Activated CD4-positive, alpha-beta memory T cell treated with anti-CD3 and anti-CD28 coated beads, Interleukin-2, amount 10 ng/mL, durations not matched to agents 7 days and 5 days (primary cell): ENCODE measurements at regions not wholly inside any gene's neighbourhood (a gene's known extent, or its start where the extent isn't known, plus 50 kb on each side); places are given as distances from the start of the nearest gene placed in this dataset.

Experiments used
- CTCF ChIA-PET: fragments of 350-600 bp; sonication (Branson Sonifier 250); formaldehyde crosslinking; loops from one replicate; lab custom pipeline; 2021; ENCODE audit warnings: antibody characterized with exemption, inconsistent platforms; lab: Charles Lee
- POLR2A ChIA-PET: fragments of 350-600 bp; sonication (Branson Sonifier 250); formaldehyde crosslinking; loops from one replicate; lab custom pipeline; 2021; ENCODE audit warnings: antibody characterized with exemption; lab: Charles Lee
- DNase-seq: peaks from one replicate; pipeline ENCODE4 v3.0.0-alpha.2; 2020
- H3K27ac Mint-ChIP-seq: one replicate; pipeline ENCODE4 v1.8.0; 2021; ENCODE audit warnings: mild to moderate bottlenecking, mixed read lengths
- H3K27me3 Mint-ChIP-seq: one replicate; pipeline ENCODE4 v1.8.0; 2021; ENCODE audit warnings: mixed read lengths
- H3K36me3 Mint-ChIP-seq: one replicate; pipeline ENCODE4 v1.8.0; 2021; ENCODE audit warnings: low read depth, mixed read lengths
- H3K4me1 Mint-ChIP-seq: one replicate; pipeline ENCODE4 v1.8.0; 2021; ENCODE audit warnings: mixed read lengths
- H3K4me3 Mint-ChIP-seq: one replicate; pipeline ENCODE4 v1.8.0; 2021; ENCODE audit warnings: mild to moderate bottlenecking, mixed read lengths
- H3K9me3 Mint-ChIP-seq: one replicate; pipeline ENCODE4 v1.8.0; 2021; ENCODE audit warnings: mixed read lengths

DNA sequence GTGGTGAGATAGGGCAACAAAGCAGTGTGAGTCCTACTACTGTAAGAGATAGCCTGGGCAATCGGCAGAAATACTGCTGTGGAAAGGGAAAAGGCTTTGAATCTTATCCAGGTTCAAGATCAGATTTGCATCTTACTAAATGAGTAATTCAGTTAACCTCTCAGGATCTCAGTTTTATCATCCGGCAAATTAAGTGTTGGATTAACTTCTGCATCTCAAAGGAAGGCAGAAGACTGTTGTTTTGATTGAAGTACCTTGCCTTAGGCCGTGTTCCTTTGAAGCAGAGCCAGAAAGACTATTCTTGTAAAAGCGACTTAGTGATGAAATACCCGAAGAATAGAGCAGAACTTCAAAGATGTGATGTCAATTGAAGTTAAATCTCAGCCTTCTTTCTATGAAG is 612.9 kb upstream of the USP24 start:
- no peak for DNase-seq
- Mint-ChIP-seq H3K9me3 (no peaks in the 10 kb centered on the region), H3K36me3 (no peaks in the 10 kb centered on the region), H3K27me3 (no peaks in the 10 kb centered on the region), H3K4me3 (no peak overlapping the region), H3K4me1 (no peaks in the 10 kb centered on the region), H3K27ac (no peak overlapping the region)
- ChIA-PET CTCF (no interaction called here), POLR2A (no interaction called here)

DNA sequence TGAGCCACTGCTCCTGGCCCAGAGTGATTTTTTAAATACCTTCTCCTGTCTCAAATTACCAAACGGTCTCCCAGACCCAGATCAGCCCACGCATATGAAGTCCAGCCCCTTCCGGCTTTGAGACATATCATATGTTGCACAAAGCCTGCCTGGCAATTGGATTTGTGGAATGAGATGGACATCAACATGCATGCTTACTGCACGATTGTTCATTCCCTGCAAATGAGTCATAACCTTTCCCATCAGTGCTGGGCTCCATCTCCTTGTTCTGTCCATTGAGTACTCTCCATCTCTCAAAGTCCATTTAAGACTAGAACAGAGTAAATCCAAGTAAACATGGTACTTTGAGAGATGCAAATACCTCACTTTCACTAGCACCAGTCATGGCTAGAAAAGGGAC is 612.2 kb upstream of the USP24 start:
- CTCF ChIA-PET, result no interaction called here

DNA sequence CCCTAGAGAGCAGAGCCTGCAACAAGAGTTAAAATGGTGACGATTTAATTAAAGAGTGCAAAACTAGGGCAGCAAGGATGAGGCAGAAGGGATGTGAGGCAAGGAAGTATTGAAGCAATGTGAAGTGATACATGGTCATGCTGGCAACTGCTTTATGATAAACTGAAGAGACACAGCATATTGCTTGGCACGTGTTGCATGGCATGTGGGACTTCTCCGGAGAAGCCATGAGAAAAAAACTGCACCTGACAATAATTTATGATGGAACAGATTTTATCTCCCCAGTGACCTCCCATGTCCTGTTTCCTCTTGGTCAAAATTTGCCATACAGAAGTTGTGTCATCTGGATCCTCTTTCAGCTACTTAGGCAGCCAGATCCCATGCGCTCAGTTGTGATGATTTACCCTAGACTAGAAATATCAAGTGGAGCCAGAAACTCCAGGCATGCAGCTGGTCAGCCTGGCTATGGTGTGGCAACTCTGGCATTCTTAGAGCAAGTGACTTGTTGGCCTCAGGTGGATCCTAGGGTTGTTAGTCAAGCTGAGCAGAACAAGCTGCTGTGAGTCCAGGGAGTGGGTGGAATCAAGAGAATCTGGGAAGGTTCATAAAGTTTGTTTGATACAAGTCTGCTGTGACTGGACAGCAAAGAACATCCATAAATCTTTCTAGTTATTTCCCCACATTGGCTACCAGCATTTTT is 611.4 kb upstream of the USP24 start:
- Mint-ChIP-seq H3K27me3 (no peaks in the 10 kb centered on the region), H3K4me1 (no peaks in the 10 kb centered on the region), H3K36me3 (no peaks in the 10 kb centered on the region), H3K9me3 (no peaks in the 10 kb centered on the region), H3K27ac (no peak overlapping the region), H3K4me3 (no peak overlapping the region)
- POLR2A ChIA-PET, result no interaction called here
- DNase-seq, result no peak
- CTCF ChIA-PET, result no interaction called here

More for the DNA sequence above, 612.2 kb upstream of the USP24 start:
- Mint-ChIP-seq H3K36me3 (no peaks in the 10 kb centered on the region), H3K9me3 (no peaks in the 10 kb centered on the region), H3K27ac (no peak overlapping the region), H3K4me1 (no peaks in the 10 kb centered on the region), H3K4me3 (no peak overlapping the region), H3K27me3 (no peaks in the 10 kb centered on the region)
- POLR2A ChIA-PET, result no interaction called here
- DNase-seq, result no peak

DNA sequence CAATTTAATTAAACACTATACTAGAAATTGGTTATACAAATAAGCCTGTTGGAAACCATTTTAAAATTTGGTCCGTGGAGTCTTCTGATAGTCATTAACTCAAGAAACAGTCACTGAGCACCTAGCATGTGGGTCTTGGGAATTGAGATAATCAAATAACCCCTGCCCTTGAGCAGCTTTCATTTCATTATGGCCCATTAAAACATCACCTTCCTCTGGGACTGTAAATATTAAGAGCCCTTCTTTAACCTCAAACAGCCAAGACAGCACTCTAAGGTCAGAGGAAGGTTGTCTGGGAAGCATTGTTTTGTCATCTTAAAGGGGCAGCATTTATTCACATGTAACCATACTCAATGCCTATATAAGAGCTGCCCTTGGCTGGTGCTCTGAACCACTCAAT is 610.3 kb upstream of the USP24 start:
- POLR2A ChIA-PET, result no interaction called here
- no peaks in the 10 kb centered on the region for H3K9me3 Mint-ChIP-seq
- H3K27ac Mint-ChIP-seq, result no peak overlapping the region
- no peaks in the 10 kb centered on the region for H3K4me1 Mint-ChIP-seq
- H3K4me3 Mint-ChIP-seq, result no peak overlapping the region
- no peaks in the 10 kb centered on the region for H3K27me3 Mint-ChIP-seq
- no peaks in the 10 kb centered on the region for H3K36me3 Mint-ChIP-seq
- no peak for DNase-seq
- CTCF ChIA-PET, result no interaction called here

DNA sequence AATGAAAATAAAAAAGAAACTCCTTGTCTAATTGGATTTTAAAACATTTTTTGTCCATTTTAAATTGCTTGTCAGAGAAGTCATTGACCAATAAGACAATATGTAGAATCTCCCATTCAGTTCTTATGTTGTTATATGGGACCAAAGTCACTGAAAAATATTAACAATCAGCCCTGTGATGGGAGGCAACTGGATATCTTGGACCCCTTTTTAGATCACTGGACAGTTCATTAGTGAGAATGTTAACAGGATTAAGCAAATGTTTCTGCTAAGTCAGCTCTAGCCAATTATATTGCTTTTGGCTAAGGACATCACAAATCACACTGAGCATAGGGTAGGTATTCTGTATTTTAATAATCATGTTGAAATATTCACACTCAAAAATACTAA is 609.1 kb upstream of the USP24 start:
- ChIA-PET POLR2A (no interaction called here), CTCF (no interaction called here)
- no peaks in the 10 kb centered on the region for H3K9me3 Mint-ChIP-seq
- no peak for DNase-seq
- H3K4me3 Mint-ChIP-seq, result no peak overlapping the region
- no peak overlapping the region for H3K27ac Mint-ChIP-seq
- no peaks in the 10 kb centered on the region for H3K27me3 Mint-ChIP-seq
- no peaks in the 10 kb centered on the region for H3K36me3 Mint-ChIP-seq
- H3K4me1 Mint-ChIP-seq, result no peaks in the 10 kb centered on the region

DNA sequence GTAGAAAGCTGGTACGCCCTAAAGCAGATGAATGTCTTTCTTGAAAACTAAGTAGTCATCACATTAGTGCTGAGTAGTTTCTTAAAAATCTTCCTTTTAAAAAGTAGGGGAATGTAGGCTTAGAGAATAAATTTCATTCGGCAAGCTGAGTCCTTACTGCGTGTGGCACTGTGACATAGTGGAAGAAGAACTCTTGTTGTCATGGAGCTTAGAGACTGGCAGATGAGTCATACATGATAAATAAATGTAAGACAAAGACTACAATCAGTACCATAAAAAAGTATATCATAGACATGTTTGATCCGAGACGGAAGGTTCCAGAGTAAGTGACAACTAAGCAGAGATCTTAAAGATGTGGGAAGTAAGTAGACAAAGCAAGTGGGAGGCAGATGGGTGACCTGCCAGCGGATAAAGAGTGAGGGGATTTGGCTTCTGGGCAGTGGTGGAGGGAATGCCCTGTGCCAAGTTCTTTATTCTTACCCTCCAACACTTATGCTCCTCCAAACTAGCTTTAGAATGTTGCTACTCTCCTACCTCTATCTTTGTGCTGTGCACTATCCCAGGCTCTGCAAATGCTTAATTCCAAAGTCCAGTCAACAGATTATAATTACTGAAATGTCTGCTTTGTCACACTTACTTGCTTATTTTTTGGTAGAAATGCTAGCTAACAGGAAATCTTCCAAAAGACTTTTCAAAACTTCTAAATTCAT is 608.5 kb upstream of the USP24 start:
- no peaks in the 10 kb centered on the region for H3K9me3 Mint-ChIP-seq
- no peaks in the 10 kb centered on the region for H3K27me3 Mint-ChIP-seq
- POLR2A ChIA-PET, result no interaction called here
- no peak overlapping the region for H3K4me3 Mint-ChIP-seq
- DNase-seq, result no peak
- no peak overlapping the region for H3K27ac Mint-ChIP-seq
- CTCF ChIA-PET, result no interaction called here
- H3K36me3 Mint-ChIP-seq, result no peaks in the 10 kb centered on the region
- no peaks in the 10 kb centered on the region for H3K4me1 Mint-ChIP-seq

DNA sequence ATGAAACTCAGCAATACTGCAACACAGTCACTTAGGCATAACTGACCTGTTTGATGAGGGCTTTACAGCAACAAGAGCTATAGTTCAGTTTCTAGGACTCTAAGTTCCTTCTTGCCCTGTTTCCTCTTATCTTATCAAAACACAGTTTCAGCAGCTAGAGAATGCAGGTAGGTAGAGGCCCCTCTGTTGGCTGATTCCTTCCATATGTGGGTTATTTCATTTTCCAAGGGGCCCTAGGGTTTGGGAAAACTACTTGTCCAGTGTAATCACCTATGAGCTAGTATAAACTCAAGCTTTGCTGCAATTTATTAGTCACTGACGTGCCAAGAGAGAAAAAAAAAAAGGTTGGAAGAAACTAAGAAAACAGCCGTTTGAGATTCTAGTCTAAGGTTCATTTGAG is 607.7 kb upstream of the USP24 start:
- CTCF ChIA-PET, result no interaction called here
- no peak for DNase-seq

DNA sequence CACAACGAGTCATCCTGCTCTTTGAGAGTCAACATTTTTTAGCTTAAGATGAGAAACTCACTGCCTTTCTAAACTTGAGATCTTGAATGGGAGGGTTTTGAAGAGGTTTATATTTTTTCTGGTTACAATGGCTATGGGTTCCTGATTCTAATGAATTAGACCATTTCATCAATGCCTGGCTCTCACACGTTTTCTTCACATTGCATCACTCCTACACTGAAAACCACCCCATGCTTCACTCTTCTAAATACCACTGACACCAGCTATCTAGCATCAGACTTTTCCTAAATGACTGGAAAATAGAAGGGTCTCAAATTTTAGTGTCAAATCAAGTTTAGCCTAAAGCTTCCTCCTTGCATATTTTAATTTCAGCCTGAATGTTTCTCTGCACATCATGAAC is 606.1 kb upstream of the USP24 start:
- DNase-seq, result no peak
- H3K36me3 Mint-ChIP-seq, result no peaks in the 10 kb centered on the region
- no peaks in the 10 kb centered on the region for H3K9me3 Mint-ChIP-seq
- no peak overlapping the region for H3K27ac Mint-ChIP-seq
- no peak overlapping the region for H3K4me3 Mint-ChIP-seq
- peaks cover 4% of the 10 kb centered on the region for H3K4me1 Mint-ChIP-seq
- ChIA-PET POLR2A (no interaction called here), CTCF (no interaction called here)
- no peaks in the 10 kb centered on the region for H3K27me3 Mint-ChIP-seq

More for the DNA sequence above, 607.7 kb upstream of the USP24 start:
- Mint-ChIP-seq H3K4me3 (no peak overlapping the region), H3K36me3 (no peaks in the 10 kb centered on the region), H3K27ac (no peak overlapping the region), H3K4me1 (no peaks in the 10 kb centered on the region), H3K27me3 (no peaks in the 10 kb centered on the region), H3K9me3 (no peaks in the 10 kb centered on the region)
- POLR2A ChIA-PET, result no interaction called here

DNA sequence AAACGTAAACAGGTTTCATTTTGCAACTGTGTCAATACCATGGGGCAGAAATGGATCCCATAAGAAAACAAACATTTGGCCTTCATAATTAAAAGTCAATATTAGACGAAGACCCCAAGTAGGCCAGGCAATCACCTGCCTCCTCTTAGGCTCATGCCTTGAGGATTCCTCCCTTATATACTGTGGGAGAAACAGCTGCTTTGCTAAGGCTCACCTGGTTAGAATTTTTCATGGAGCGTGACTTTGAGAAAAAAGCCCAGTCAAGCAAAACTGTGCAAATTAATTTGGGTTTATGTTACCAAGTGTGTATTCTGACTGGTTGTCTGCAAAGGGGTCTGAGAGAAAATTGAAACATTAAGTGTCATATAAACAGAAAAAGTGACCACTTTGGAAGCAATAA is 605.3 kb upstream of the USP24 start:
- Mint-ChIP-seq H3K9me3 (no peaks in the 10 kb centered on the region), H3K36me3 (no peaks in the 10 kb centered on the region), H3K27ac (no peak overlapping the region), H3K27me3 (no peaks in the 10 kb centered on the region), H3K4me1 (peaks cover 4% of the 10 kb centered on the region), H3K4me3 (no peak overlapping the region)
- ChIA-PET CTCF (no interaction called here), POLR2A (no interaction called here)
- DNase-seq, result no peak

DNA sequence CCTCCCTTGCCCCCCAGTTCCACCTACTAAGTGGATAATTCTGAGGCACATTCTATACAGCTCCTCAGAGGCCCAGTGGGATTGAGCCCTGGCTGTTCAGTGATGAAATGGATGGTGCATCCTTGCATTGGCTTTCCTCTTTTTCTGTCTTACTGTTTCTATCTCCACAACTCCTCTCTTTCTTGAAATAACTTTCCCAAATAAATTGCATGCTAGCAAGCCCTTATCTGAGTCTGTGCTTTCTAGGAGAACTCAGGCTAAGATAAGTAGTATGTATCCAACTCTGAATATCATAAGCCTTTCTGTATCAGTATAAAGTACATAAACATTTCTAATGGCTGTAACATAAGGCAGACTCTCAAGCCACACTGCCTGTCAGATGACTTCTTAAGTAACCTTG is 603.8 kb upstream of the USP24 start:
- H3K27ac Mint-ChIP-seq, result no peak overlapping the region
- H3K4me3 Mint-ChIP-seq, result no peak overlapping the region
- no peaks in the 10 kb centered on the region for H3K36me3 Mint-ChIP-seq
- no peaks in the 10 kb centered on the region for H3K27me3 Mint-ChIP-seq
- CTCF ChIA-PET, result no interaction called here
- DNase-seq, result no peak
- H3K9me3 Mint-ChIP-seq, result no peaks in the 10 kb centered on the region
- H3K4me1 Mint-ChIP-seq, result peaks cover 4% of the 10 kb centered on the region
- POLR2A ChIA-PET, result no interaction called here

DNA sequence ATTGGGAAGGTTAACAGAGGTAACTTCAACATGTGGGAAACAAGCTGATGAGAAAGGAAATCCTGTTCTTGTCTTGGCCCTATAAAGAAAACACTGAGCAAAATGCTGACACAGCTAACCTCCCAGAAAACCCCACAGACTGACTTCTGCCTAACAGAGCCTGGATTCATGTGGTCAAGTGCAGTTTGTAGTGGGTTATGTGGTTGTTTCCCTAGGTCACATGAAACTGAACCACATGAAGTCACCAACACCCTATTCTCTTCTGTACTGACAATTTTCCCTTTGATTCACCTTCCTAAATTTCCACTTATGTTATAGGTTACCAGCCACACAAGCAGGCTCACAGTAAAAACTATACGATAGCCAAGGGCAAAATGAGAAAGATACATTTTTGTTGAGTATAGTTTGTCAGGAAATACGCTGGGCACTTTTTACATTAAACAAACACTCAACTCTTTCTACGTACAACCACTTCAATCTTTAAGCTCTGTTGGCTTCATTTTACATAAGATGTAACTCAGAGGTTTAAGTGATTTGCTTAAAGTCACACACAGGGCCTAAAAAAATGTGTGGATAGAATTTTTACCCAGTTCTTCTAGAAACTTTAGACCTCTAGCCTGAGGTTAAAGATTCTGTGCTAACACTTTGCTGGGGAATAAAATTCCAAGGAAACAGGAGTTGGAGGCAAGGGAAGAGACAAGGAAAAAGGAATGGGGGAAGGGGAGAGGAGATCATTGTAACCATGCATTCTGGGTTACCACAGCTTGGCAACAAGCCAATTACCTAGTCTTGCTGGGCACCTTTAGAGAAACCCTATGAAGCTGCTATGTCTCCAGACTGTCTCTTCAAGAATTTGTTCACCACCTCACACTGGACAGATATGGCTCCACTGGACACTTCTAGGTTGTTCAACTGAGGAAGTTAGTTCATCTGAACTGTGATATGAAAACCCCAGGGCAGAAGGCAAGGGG is 601.6 kb upstream of the USP24 start:
- Mint-ChIP-seq H3K27ac (no peak overlapping the region), H3K9me3 (no peaks in the 10 kb centered on the region), H3K4me3 (no peak overlapping the region), H3K27me3 (no peaks in the 10 kb centered on the region), H3K4me1 (peaks cover 4% of the 10 kb centered on the region), H3K36me3 (no peaks in the 10 kb centered on the region)
- no peak for DNase-seq
- ChIA-PET CTCF (no interaction called here), POLR2A (no interaction called here)

DNA sequence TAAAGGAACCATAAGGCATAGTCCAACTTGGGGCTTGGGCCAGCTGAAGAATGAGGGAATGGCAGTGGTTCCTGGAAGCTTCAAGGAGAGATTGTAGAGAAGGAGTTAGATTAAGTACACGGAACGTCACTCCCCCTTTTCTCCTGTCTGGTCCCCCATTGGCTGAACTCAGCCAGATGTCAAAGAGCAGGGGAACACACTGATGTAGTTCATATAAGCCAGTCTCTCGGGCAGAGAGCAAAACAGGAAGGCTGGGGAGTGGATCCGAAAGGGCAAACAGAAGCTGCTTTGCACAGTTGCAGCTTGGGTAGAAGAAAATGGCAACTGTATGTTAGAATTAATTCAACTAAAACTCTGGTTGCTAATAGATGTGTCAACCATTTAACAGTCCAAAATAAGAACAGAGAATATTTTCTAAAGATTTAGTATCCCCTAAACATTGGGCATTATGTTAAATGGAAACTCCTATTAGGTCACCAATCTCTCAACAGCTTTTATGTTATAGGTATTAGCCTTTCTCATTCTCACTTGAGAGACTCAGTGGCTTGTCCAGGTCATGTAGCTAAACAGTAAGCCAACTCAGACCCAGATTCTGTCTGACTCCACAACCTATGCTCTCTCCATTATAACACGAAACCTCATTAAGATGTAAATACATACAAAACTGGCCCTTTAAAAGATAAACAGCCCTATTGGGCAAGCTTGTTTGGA is 600.7 kb upstream of the USP24 start:
- ChIA-PET CTCF (no interaction called here), POLR2A (no interaction called here)
- Mint-ChIP-seq H3K36me3 (no peaks in the 10 kb centered on the region), H3K4me3 (no peak overlapping the region), H3K4me1 (peaks cover 4% of the 10 kb centered on the region), H3K27me3 (no peaks in the 10 kb centered on the region), H3K9me3 (no peaks in the 10 kb centered on the region), H3K27ac (no peak overlapping the region)
- no peak for DNase-seq

DNA sequence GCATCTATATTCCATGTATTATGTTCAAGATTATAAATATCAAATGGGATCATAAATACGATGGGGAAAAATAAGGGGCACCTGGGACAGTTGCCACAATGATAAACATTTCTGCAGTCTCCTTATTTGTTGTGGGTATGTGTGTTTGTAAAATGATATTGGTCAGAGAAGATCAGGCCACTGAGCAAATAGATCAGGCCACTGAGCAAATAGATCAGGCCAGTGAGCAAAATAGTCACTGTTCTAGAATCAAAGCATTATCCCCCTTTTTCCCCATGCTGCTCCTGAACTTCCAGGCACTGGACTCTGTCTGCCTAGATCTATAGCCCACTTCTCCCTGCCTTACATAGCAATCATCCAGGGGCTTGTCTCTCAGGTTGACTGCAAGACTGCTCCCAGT is 599.8 kb upstream of the USP24 start:
- H3K9me3 Mint-ChIP-seq, result no peaks in the 10 kb centered on the region
- H3K27me3 Mint-ChIP-seq, result no peaks in the 10 kb centered on the region
- ChIA-PET CTCF (no interaction called here), POLR2A (no interaction called here)
- H3K4me1 Mint-ChIP-seq, result peaks cover 4% of the 10 kb centered on the region
- H3K4me3 Mint-ChIP-seq, result no peak overlapping the region
- H3K36me3 Mint-ChIP-seq, result no peaks in the 10 kb centered on the region
- no peak overlapping the region for H3K27ac Mint-ChIP-seq
- DNase-seq, result no peak
